NCI-H128 (cell line): ENCODE measurements at regions not wholly inside any gene's neighbourhood (a gene's known extent, or its start where the extent isn't known, plus 50 kb on each side); places are given as distances from the start of the nearest gene placed in this dataset.

Experiments used
- DNase-seq: peaks from one replicate; lab custom pipeline; 2025; ENCODE audit not compliant: unreplicated experiment; lab: John Stamatoyannopoulos, UW

- DNase-seq: no peak
Observed at GRCh38 chr21:23542097-23542496, 2065.2 kb downstream of the MRPL39 start.

- no peak for DNase-seq
Observed at GRCh38 chr21:23541571-23541970, 2065.7 kb downstream of the MRPL39 start.

- no peak for DNase-seq
Observed at GRCh38 chr21:23534850-23535249, 2072.4 kb downstream of the MRPL39 start.

- no peak for DNase-seq
Observed at GRCh38 chr21:23531444-23531843, 2075.8 kb downstream of the MRPL39 start.

- no peak for DNase-seq
Observed at GRCh38 chr21:23524685-23525084, 2082.6 kb downstream of the MRPL39 start.

GRCh38 chr21:23522751-23523150 lies 2084.5 kb downstream of the MRPL39 start:
- no peak for DNase-seq

GRCh38 chr21:23507501-23507900 lies 2099.8 kb downstream of the MRPL39 start:
- no peak for DNase-seq

GRCh38 chr21:23496729-23497128 lies 2110.6 kb downstream of the MRPL39 start:
- no peak for DNase-seq

GRCh38 chr21:23488245-23488644 lies 2119.0 kb downstream of the MRPL39 start:
- no peak for DNase-seq

- DNase-seq: no peak
Observed at GRCh38 chr21:23480591-23481270, 2126.6 kb downstream of the MRPL39 start.

GRCh38 chr21:23478381-23478780 lies 2128.9 kb downstream of the MRPL39 start:
- DNase-seq: no peak

GRCh38 chr21:23475281-23476219 lies 2131.7 kb downstream of the MRPL39 start:
- no peak for DNase-seq

- DNase-seq: no peak
Observed at GRCh38 chr21:23471877-23472276, 2135.4 kb downstream of the MRPL39 start.

GRCh38 chr21:23463365-23463764 lies 2143.9 kb downstream of the MRPL39 start:
- no peak for DNase-seq

GRCh38 chr21:23455676-23456075 lies 2151.6 kb downstream of the MRPL39 start:
- no peak for DNase-seq

- DNase-seq: no peak
Observed at GRCh38 chr21:23452384-23453083, 2154.7 kb downstream of the MRPL39 start.

- no peak for DNase-seq
Observed at GRCh38 chr21:23445307-23445706, 2162.0 kb downstream of the MRPL39 start.

- DNase-seq: no peak
Observed at GRCh38 chr21:23438081-23438480, 2169.2 kb downstream of the MRPL39 start.

GRCh38 chr21:23402929-23403520 lies 2204.3 kb downstream of the MRPL39 start:
- DNase-seq: no peak

- no peak for DNase-seq
Observed at GRCh38 chr21:23401278-23401677, 2206.0 kb downstream of the MRPL39 start.

- DNase-seq: no peak
Observed at GRCh38 chr21:23398726-23399125, 2208.6 kb downstream of the MRPL39 start.
